ENCODE measurements at regions not wholly inside any gene's neighbourhood (a gene's known extent, or its start where the extent isn't known, plus 50 kb on each side); places are given as distances from the start of the nearest gene placed in this dataset.

DNA sequence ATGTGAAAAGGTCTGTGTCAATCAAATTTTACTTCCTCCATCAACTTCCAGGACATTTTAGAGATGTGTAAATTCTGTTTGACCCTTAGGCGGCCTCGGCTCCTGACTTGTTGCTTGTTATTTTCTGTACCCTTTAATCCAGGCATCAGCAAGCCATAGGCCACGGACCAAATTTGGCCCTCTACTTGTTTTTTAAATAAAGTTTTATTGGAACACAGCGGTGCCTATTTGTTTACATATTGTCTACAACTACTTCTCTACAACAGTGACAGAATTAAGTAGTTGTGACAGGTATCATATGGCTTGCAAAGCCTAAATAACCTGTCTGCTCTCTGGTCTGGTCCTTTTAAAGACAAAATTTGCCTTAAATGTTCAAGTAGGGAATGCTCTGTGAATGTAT is 132.1 kb downstream of the AACS start:
- Histone ChIP-seq H3K27ac (no peak overlapping the region), H3K4me3 (no peak overlapping the region), H3K9ac (no peak overlapping the region), H2AFZ (replicated peaks) (no peak overlapping the region), H3K4me1 (peaks cover 14% of the 10 kb centered on the region), H4K20me1 (ENCODE audit: low read depth) (peaks cover 48% of the 10 kb centered on the region), H3K27me3 (peaks cover 18% of the 10 kb centered on the region), H3K9me3 (ENCODE audit: low read depth) (no peaks in the 10 kb centered on the region), H3F3A (ENCODE audit: low read depth) (no peaks in the 10 kb centered on the region), H3K4me2 (no peak overlapping the region), H3K79me2 (ENCODE audit: low read depth) (no peaks in the 10 kb centered on the region), H3K36me3 (no peaks in the 10 kb centered on the region)
- Mint-ChIP-seq H3K4me3 (no peak overlapping the region), H3K27me3 (ENCODE audit: insufficient read depth, low read depth) (peaks cover 11% of the 10 kb centered on the region), H3K36me3 (no peaks in the 10 kb centered on the region), H3K9me3 (peaks cover 4% of the 10 kb centered on the region), H3K27ac (no peak overlapping the region), H3K4me1 (peaks cover 36% of the 10 kb centered on the region)
- DNase-seq (ENCODE audit: low spot score), result no peak
- TF ChIP-seq, protein P1, sequence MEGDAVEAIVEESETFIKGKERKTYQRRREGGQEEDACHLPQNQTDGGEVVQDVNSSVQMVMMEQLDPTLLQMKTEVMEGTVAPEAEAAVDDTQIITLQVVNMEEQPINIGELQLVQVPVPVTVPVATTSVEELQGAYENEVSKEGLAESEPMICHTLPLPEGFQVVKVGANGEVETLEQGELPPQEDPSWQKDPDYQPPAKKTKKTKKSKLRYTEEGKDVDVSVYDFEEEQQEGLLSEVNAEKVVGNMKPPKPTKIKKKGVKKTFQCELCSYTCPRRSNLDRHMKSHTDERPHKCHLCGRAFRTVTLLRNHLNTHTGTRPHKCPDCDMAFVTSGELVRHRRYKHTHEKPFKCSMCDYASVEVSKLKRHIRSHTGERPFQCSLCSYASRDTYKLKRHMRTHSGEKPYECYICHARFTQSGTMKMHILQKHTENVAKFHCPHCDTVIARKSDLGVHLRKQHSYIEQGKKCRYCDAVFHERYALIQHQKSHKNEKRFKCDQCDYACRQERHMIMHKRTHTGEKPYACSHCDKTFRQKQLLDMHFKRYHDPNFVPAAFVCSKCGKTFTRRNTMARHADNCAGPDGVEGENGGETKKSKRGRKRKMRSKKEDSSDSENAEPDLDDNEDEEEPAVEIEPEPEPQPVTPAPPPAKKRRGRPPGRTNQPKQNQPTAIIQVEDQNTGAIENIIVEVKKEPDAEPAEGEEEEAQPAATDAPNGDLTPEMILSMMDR (IDR thresholded peaks at IDR 0.05), result no peak
- no peak for TF ChIP-seq EZH2phosphoT487 (IDR thresholded peaks at IDR 0.05)
- no peak for TF ChIP-seq EZH2 (IDR thresholded peaks at IDR 0.05)

DNA sequence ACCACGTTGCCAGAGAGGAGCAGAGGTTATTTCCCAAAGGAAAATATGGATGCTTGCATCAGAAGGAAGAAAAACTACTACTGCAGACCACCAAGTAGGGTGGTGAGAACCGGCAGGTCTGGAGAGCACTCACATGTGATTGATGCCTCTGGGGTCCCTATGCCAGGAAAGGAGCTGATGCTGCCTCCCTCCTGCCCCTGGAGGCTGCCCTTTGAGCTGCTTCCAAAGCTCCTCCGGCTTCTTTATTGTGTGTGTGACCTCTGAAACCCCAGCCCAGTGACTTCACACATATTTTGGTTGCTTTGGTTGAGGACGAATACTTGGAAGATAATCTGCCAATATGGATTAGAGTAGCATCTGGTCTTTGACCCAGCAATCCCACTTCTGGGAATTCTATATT is 133.4 kb downstream of the AACS start:
- no peak overlapping the region for H3K4me3 Mint-ChIP-seq
- Histone ChIP-seq H3K4me1 (peaks cover 14% of the 10 kb centered on the region), H3K9me3 (ENCODE audit: low read depth) (no peaks in the 10 kb centered on the region), H3K79me2 (ENCODE audit: low read depth) (no peaks in the 10 kb centered on the region), H3K9ac (no peak overlapping the region), H4K20me1 (ENCODE audit: low read depth) (peaks cover 35% of the 10 kb centered on the region), H2AFZ (replicated peaks) (no peak overlapping the region), H3K4me3 (no peak overlapping the region), H3K36me3 (no peaks in the 10 kb centered on the region), H3K27ac (no peak overlapping the region), H3K27me3 (peaks cover 6% of the 10 kb centered on the region), H3F3A (ENCODE audit: low read depth) (no peaks in the 10 kb centered on the region), H3K4me2 (no peak overlapping the region)
- H3K36me3 Mint-ChIP-seq, result no peaks in the 10 kb centered on the region
- H3K27me3 Mint-ChIP-seq (ENCODE audit: insufficient read depth, low read depth), result peaks cover 15% of the 10 kb centered on the region
- DNase-seq (ENCODE audit: low spot score), result peak; percentile 51
- H3K4me1 Mint-ChIP-seq, result peaks cover 29% of the 10 kb centered on the region
- no peak overlapping the region for H3K27ac Mint-ChIP-seq
- H3K9me3 Mint-ChIP-seq, result peaks cover 5% of the 10 kb centered on the region
- no peak for TF ChIP-seq EZH2phosphoT487 (IDR thresholded peaks at IDR 0.05)
- no peak for TF ChIP-seq EZH2 (IDR thresholded peaks at IDR 0.05)
- TF ChIP-seq, protein P1 (IDR thresholded peaks at IDR 0.05), result peak; percentile 38

DNA sequence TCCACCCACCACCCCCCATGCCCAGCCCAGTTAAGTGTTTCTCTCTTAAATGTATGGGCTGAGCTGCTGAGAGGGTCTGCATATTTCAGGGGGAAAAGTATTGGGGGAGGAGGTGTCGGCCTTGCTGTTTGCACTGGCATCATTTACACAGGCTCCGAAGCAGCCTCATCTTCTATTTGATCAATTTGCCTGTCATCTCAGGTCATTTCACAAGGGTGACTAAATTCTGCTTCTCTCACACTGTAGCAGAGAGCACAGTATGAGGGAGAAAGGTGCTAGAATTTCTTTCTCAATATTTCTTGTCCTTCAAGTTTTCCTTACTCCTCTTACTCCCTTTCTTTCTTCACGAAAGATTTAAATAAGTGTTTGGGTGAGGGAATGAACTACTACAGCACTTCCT is 135.9 kb downstream of the AACS start:
- peaks cover 20% of the 10 kb centered on the region for H4K20me1 ChIP-seq (ENCODE audit: low read depth)
- no peak overlapping the region for H3K27ac Mint-ChIP-seq
- DNase-seq (ENCODE audit: low spot score), result no peak
- H3K4me3 Mint-ChIP-seq, result no peak overlapping the region
- H3K9me3 ChIP-seq (ENCODE audit: low read depth), result no peaks in the 10 kb centered on the region
- peaks cover 5% of the 10 kb centered on the region for H3K9me3 Mint-ChIP-seq
- no peaks in the 10 kb centered on the region for H3K79me2 ChIP-seq (ENCODE audit: low read depth)
- H3K36me3 Mint-ChIP-seq, result no peaks in the 10 kb centered on the region
- peaks cover 11% of the 10 kb centered on the region for H3K27me3 Mint-ChIP-seq (ENCODE audit: insufficient read depth, low read depth)
- TF ChIP-seq, protein P1 (IDR thresholded peaks at IDR 0.05), result no peak
- no peak for TF ChIP-seq EZH2phosphoT487 (IDR thresholded peaks at IDR 0.05)
- TF ChIP-seq EZH2 (IDR thresholded peaks at IDR 0.05), result no peak
- H2AFZ ChIP-seq (replicated peaks), result no peak overlapping the region
- H3K4me1 ChIP-seq, result peaks cover 3% of the 10 kb centered on the region
- H3K36me3 ChIP-seq, result no peaks in the 10 kb centered on the region
- H3K27me3 ChIP-seq, result no peaks in the 10 kb centered on the region
- H3F3A ChIP-seq (ENCODE audit: low read depth), result no peaks in the 10 kb centered on the region
- no peak overlapping the region for H3K4me3 ChIP-seq
- no peak overlapping the region for H3K9ac ChIP-seq
- H3K4me1 Mint-ChIP-seq, result peaks cover 14% of the 10 kb centered on the region
- no peak overlapping the region for H3K4me2 ChIP-seq
- no peak overlapping the region for H3K27ac ChIP-seq
